D721Med (cell line): ENCODE measurements at regions not wholly inside any gene's neighbourhood (a gene's known extent, or its start where the extent isn't known, plus 50 kb on each side); places are given as distances from the start of the nearest gene placed in this dataset.
"Not testable (repeated sequence)": the region's sequence is repeated elsewhere in the genome, so short reads cannot be mapped to it uniquely, and the experiment has no call there.

Source experiments
- DNase-seq: peaks from one replicate; pipeline ENCODE4 v3.0.0; 2011; ENCODE audit warnings: low spot score; ENCODE audit not compliant: insufficient read length
- FAIRE-seq: peaks from 2 replicates; lab custom pipeline; 2011; peaks lifted over from hg19 to GRCh38; lab: Jason Lieb, UNC
- TF ChIP-seq, protein P1 (sequence below): IDR thresholded peaks from 2 replicates; pipeline ENCODE4 v1.5.1; 2012; ENCODE audit warnings: mild to moderate bottlenecking, control low read depth; ENCODE audit not compliant: insufficient read depth; ENCODE audit errors: missing control alignments

DNA sequence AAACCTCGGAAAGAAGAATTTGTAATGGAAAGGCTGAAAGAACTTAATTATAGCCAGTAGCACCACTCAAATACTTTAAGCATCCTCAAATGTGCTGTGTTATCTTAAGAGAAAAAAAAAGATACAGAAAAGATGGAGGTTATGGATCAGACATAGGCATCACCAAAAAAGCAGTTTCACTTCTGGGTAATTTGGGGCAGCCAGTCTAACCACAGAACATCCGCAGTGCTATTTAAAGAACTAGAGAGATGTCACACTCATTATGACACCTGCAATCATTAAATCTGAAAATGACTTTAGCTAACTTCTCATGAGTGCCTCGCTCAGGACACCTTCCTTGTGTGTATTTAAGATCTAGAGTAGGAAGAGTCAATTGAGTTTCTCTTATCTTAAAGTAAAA, 211.8 kb downstream of the RBM26 start:
- DNase-seq (no peak), FAIRE-seq (no peak)
- TF ChIP-seq, protein P1, sequence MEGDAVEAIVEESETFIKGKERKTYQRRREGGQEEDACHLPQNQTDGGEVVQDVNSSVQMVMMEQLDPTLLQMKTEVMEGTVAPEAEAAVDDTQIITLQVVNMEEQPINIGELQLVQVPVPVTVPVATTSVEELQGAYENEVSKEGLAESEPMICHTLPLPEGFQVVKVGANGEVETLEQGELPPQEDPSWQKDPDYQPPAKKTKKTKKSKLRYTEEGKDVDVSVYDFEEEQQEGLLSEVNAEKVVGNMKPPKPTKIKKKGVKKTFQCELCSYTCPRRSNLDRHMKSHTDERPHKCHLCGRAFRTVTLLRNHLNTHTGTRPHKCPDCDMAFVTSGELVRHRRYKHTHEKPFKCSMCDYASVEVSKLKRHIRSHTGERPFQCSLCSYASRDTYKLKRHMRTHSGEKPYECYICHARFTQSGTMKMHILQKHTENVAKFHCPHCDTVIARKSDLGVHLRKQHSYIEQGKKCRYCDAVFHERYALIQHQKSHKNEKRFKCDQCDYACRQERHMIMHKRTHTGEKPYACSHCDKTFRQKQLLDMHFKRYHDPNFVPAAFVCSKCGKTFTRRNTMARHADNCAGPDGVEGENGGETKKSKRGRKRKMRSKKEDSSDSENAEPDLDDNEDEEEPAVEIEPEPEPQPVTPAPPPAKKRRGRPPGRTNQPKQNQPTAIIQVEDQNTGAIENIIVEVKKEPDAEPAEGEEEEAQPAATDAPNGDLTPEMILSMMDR, result no peak

DNA sequence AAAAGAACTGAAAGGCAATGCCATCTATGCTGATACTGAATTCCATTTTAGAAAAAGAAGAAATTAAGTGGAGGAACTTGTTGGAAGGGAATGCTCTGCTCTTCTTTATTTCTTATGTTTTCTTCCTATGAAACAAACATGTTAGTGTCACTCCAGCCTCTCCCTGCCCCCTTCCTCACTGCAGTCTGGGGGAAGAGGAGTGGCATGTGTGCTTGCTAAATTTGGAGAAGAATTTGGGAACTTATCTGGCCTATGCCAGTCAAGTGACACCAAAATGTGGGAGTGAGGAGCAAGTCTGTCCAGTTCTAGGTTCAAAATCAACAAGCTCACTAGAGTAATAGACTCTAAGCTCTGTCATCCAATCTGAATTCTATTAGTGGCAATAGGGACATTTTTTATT, 214.6 kb downstream of the RBM26 start:
- DNase-seq (no peak), FAIRE-seq (no peak)
- TF ChIP-seq, protein P1, result no peak

DNA sequence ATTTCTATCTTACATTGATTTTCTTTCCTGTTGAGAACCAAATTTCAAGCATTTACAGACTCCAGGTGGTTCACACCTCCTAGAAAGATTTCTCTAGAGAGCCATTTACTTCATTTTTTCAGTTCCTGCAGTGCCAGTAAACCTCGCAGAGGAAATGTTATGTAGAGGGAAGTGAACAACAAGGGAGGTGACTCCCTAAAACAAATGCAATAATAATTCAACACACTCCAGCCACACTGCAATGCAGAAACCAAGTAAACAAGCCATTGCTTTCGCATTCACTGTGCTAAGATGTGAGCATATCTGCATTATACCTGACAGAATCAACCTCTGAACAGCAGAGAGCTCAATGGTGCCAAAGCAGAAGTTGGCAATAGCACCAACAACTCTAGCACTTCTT, 215.1 kb downstream of the RBM26 start:
- FAIRE-seq (no peak), DNase-seq (no peak)
- TF ChIP-seq, protein P1, result no peak

DNA sequence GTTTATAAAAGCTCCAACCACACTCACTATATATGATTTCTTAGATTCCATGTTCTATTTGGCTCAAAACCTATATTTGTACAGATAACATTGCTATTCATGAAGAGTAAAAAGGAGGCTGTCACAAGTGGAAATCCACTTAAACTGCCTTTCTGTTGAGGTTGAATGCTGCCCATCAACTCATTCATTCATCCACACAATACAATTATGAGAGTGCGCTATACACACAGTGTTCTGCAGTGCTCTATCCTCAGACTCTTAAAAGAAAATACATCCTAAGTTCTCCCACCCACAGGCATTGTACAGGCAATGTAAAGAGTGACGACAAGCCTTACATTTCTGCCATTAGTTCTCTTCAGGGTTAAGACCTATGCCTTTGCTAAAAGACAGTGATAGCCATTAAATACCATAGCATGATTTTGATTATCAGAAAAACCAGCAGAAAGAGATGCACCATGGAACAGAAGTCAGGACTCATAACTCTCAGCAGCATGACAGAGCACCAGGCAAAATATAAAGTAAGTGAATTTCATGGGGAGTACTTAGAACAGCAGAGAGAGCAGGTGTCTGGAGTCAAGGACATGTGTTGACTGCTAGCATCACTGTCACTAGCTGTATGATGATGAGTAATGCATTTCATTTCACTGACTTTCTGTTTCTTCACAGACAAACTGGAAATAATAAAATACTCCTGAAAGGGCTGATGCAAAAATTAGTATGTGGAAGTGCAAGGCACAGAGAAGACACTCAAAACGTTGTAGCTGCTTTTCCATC, 218.0 kb downstream of the RBM26 start:
- TF ChIP-seq, protein P1, result no peak
- FAIRE-seq (no peak), DNase-seq (no peak)

DNA sequence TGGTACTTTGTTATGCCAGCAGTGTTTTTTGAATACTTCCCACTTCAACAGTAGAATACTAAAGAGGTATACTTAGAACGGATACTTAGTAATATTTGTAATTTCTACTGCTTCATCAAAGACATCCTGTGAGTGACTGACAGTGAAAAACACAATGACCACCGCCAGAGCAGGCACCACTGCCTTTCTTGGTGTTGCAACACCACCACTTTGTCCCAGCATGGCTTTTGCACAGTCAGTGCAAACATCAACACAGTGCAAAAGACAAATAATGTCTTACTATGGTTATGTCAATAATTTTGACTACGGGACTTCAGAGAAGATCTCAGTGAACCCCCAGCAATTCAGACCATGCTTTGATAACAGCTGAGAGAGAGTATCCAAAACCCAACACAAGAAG, 220.5 kb downstream of the RBM26 start:
- TF ChIP-seq, protein P1, result no peak
- FAIRE-seq (no peak), DNase-seq (no peak)

DNA sequence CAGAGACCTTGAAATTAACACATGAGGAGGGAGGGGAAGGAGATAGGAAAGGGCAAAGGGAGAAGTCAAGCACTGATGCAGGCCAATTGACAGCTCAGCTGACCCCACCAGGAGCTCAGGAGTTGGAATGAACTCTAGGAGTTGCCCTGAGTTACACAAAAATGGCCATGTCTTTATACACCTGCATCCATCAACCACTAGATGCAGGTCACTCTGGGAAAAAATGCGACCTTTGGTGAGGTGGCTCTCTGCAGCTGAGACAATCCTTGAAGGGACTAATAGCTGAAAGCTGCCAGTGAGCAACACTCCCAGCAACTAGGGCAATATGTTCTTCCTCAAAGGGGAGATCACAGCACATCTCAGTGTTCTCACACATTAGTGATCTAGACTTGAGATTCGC, 222.8 kb downstream of the RBM26 start:
- no peak for DNase-seq
- TF ChIP-seq, protein P1, result no peak
- FAIRE-seq, result no peak

DNA sequence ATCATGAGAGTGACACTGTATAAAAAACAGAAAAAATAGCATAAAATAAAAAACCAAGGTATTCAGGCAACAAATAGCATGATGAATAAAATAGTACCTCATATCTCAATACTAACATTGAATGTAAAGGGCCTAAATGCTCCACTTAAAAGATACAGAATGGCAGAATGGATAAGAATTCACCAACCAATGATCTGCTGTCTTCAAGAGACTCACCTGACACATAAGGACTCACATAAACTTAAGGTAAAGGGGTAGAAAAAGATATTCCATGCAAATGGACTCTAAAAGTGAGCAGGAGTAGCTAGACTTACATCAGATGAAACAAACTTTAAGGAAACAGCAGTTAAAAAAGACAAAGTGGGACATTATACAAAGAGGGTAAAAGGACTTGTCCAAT, 232.4 kb downstream of the RBM26 start:
- not testable (repeated sequence) for FAIRE-seq, DNase-seq

DNA sequence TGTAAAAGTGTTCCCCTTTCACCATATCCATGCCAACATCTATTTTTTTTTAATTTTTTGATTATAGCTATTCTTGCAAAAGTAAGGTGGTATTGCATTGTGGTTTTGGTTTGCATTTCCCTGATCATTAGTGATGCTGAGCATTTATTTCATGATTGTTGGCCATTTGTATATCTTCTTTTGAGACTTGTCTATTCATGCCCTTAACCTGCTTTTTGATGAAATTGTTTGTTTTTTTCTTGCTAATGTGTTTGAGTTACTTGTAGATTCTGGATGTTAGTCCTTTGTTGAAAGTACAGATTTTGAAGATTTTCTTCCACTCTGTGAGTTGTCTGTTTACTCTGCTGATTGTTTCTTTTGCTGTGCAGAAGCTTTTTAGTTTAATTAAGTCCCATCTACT, 233.1 kb downstream of the RBM26 start:
- not testable (repeated sequence) for DNase-seq, FAIRE-seq
